ENCODE measurements at regions not wholly inside any gene's neighbourhood (a gene's known extent, or its start where the extent isn't known, plus 50 kb on each side); places are given as distances from the start of the nearest gene placed in this dataset.

DNA sequence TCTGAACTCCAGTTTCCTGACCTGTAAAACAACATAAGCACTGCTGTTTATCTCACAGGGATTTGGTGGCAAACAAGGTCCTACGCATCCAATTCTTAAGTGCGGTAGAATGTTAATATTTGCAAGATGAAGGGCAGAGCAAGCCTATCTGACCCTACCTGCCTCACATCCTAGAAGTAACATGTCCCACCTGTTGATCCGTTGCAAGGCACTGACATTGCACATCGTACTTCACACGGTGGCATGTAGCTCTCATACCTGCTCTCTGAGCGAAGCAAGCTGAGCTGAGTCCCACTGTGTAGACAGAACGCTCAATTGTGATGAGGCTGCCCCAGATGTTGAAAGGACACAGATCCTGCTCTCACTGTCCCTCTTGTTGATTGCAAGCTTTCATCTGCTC lies 154.7 kb upstream of the PDE10A start:
- TF ChIP-seq, protein P1, sequence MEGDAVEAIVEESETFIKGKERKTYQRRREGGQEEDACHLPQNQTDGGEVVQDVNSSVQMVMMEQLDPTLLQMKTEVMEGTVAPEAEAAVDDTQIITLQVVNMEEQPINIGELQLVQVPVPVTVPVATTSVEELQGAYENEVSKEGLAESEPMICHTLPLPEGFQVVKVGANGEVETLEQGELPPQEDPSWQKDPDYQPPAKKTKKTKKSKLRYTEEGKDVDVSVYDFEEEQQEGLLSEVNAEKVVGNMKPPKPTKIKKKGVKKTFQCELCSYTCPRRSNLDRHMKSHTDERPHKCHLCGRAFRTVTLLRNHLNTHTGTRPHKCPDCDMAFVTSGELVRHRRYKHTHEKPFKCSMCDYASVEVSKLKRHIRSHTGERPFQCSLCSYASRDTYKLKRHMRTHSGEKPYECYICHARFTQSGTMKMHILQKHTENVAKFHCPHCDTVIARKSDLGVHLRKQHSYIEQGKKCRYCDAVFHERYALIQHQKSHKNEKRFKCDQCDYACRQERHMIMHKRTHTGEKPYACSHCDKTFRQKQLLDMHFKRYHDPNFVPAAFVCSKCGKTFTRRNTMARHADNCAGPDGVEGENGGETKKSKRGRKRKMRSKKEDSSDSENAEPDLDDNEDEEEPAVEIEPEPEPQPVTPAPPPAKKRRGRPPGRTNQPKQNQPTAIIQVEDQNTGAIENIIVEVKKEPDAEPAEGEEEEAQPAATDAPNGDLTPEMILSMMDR (IDR thresholded peaks at IDR 0.05; ENCODE audit: insufficient read depth, low read length, poor library complexity, severe bottlenecking): no peak
- TF ChIP-seq EZH2phosphoT487 (conservative IDR thresholded peaks at IDR 0.05; ENCODE audit: low read length): no peak

All from SU-DHL-6 (cell line).